ENCODE measurements at regions not wholly inside any gene's neighbourhood (a gene's known extent, or its start where the extent isn't known, plus 50 kb on each side); places are given as distances from the start of the nearest gene placed in this dataset.

DNA sequence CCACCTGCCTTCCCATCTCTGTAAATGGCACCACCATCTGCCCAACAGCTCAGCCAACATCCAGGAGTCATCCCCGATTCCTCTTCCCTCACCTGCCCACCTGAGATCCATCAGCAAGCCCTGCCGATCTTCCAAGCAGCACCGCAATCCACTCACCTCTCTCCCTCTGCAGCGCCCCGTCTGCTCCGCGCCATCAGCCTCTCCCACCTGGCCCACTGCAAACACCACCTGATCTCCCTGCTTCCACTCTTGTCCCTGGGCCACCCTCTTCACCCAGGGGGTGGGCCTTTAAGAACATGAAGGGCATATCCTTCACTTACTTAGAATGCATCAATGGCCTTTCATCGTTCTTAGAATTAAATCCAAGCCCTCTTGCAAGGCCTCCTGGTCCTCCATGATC is 457.3 kb upstream of the SULF2 start:
- TF ChIP-seq, protein P1, sequence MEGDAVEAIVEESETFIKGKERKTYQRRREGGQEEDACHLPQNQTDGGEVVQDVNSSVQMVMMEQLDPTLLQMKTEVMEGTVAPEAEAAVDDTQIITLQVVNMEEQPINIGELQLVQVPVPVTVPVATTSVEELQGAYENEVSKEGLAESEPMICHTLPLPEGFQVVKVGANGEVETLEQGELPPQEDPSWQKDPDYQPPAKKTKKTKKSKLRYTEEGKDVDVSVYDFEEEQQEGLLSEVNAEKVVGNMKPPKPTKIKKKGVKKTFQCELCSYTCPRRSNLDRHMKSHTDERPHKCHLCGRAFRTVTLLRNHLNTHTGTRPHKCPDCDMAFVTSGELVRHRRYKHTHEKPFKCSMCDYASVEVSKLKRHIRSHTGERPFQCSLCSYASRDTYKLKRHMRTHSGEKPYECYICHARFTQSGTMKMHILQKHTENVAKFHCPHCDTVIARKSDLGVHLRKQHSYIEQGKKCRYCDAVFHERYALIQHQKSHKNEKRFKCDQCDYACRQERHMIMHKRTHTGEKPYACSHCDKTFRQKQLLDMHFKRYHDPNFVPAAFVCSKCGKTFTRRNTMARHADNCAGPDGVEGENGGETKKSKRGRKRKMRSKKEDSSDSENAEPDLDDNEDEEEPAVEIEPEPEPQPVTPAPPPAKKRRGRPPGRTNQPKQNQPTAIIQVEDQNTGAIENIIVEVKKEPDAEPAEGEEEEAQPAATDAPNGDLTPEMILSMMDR (conservative IDR thresholded peaks at IDR 0.05 in 1 of 2, IDR thresholded peaks at IDR 0.05 in 1 of 2; ENCODE audit: extremely low read depth in 1 of 2, insufficient read depth in 1 of 2, low read depth in 1 of 2, low read length in 2 of 2), result no peak
- TF ChIP-seq EZH2 (IDR thresholded peaks at IDR 0.05; ENCODE audit: borderline replicate concordance, low read length), result no peak

All from mammary epithelial cell (primary cell).